ENCODE measurements at regions not wholly inside any gene's neighbourhood (a gene's known extent, or its start where the extent isn't known, plus 50 kb on each side); places are given as distances from the start of the nearest gene placed in this dataset.
"Not testable (repeated sequence)": the region's sequence is repeated elsewhere in the genome, so short reads cannot be mapped to it uniquely, and the experiment has no call there.

DNA sequence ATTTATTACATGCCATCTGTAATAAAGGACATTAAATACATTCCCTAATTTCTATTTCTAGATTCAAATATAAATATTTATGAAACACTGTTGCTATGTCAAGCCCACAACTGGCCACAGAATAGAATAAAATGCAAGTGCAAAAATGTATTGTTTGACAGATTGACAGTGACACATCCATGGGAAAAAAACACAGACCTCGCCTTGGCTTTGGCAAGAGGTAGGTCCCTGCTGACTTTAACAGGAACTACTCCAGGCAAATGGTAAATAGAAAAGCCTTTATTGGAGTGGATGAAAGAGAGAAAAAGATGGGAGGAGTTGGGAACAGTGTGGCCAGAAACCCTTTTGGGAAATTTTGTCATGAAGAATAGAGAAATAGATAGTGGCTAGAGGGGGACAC is 622.9 kb downstream of the UTRN start:
- H3K27me3 ChIP-seq (replicated peaks; ENCODE audit: control insufficient read depth, insufficient read depth, low read length, poor library complexity, severe bottlenecking) = no peaks in the 10 kb centered on the region
- H3K36me3 ChIP-seq (ENCODE audit: control insufficient read depth, insufficient read depth, low read length) = no peaks in the 10 kb centered on the region
- no peaks in the 10 kb centered on the region for H3K4me1 ChIP-seq (ENCODE audit: control insufficient read depth, insufficient read depth, low read length, poor library complexity, severe bottlenecking)
- H3K9me3 ChIP-seq (ENCODE audit: control insufficient read depth, low read length) = no peaks in the 10 kb centered on the region
- H3K4me3 ChIP-seq (ENCODE audit: insufficient read depth, low read depth, low read length, poor library complexity, severe bottlenecking) = no peak overlapping the region
- DNase-seq = no peak
- no peak overlapping the region for H3K27ac ChIP-seq (ENCODE audit: insufficient read depth, low read length, poor library complexity, severe bottlenecking)

DNA sequence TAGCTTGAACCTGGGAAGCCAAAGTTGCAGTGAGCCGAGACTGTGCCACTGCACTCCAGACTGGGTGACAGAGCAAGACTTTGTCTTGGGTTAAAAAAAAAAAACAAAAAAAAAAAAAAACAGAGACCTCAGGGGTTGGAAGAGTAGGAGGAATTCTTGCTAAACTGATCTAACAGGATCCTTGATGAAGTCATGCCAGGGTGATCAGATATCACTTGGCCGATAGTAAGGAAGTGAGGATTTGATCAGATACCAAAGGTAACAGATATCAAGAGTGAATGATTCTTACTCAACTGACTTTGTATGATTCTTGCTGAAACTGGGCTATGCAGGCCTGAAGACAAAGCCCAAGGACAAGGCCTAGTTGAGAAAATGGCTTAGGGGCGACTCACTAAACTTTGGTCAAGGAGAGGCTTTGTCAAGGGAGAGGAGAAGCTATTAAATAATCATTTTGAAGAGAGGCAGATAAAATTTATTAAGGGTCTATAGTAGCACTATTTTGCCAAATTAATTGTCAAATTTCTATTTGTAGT is 624.7 kb downstream of the UTRN start:
- no peak overlapping the region for H3K27ac ChIP-seq (ENCODE audit: insufficient read depth, low read length, poor library complexity, severe bottlenecking)
- no peak for DNase-seq
- H3K36me3 ChIP-seq (ENCODE audit: control insufficient read depth, insufficient read depth, low read length) = no peaks in the 10 kb centered on the region
- H3K4me1 ChIP-seq (ENCODE audit: control insufficient read depth, insufficient read depth, low read length, poor library complexity, severe bottlenecking) = no peaks in the 10 kb centered on the region
- H3K9me3 ChIP-seq (ENCODE audit: control insufficient read depth, low read length) = no peaks in the 10 kb centered on the region
- no peaks in the 10 kb centered on the region for H3K27me3 ChIP-seq (replicated peaks; ENCODE audit: control insufficient read depth, insufficient read depth, low read length, poor library complexity, severe bottlenecking)
- H3K4me3 ChIP-seq (ENCODE audit: insufficient read depth, low read depth, low read length, poor library complexity, severe bottlenecking) = no peak overlapping the region

DNA sequence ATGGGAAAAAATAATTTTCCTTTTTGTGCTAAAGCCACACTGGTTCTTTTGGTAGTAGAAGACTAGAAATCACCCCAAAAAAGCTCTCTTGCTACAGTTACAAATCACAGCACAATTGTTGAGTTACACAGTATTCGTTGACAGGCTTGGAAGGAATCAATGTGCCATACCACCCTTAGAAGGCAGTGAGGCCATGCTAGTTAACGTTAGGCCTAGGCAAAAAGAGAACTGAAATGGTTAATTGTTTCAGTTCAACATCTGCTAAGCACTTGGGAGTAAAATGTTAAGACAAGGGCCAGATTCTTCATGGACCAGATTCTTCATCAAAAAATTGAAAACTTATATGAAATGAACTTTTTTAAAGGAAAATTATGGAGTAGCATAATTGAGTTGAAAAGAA is 626.2 kb downstream of the UTRN start:
- Histone ChIP-seq H3K4me3 (ENCODE audit: insufficient read depth, low read depth, low read length, poor library complexity, severe bottlenecking) (no peak overlapping the region), H3K27ac (ENCODE audit: insufficient read depth, low read length, poor library complexity, severe bottlenecking) (no peak overlapping the region), H3K9me3 (ENCODE audit: control insufficient read depth, low read length) (no peaks in the 10 kb centered on the region)

DNA sequence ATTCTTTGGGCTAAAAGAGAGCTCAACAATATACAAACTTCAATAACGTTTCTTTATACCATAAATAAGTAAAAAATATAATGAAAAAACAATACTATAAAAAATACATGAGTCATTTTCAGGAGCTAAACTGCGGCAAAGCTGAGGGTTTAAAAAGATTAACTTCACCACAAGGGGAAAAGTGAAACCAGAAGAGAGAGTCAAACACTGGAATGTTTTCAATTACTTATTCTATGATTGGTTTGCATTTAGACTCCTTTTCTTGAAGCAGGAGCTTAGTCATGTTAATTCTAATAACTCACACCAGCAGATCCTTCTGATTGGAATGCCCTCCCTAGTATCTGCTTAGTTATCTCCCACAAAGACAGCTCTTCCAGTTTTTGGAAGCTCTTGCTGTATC is 627.3 kb downstream of the UTRN start:
- no peak overlapping the region for H3K27ac ChIP-seq (ENCODE audit: insufficient read depth, low read length, poor library complexity, severe bottlenecking)
- H3K4me1 ChIP-seq (ENCODE audit: control insufficient read depth, insufficient read depth, low read length, poor library complexity, severe bottlenecking) = no peaks in the 10 kb centered on the region
- no peaks in the 10 kb centered on the region for H3K9me3 ChIP-seq (ENCODE audit: control insufficient read depth, low read length)
- no peak for DNase-seq
- H3K36me3 ChIP-seq (ENCODE audit: control insufficient read depth, insufficient read depth, low read length) = no peaks in the 10 kb centered on the region
- no peak overlapping the region for H3K4me3 ChIP-seq (ENCODE audit: insufficient read depth, low read depth, low read length, poor library complexity, severe bottlenecking)
- H3K27me3 ChIP-seq (replicated peaks; ENCODE audit: control insufficient read depth, insufficient read depth, low read length, poor library complexity, severe bottlenecking) = no peaks in the 10 kb centered on the region

More for the DNA sequence above, 626.2 kb downstream of the UTRN start:
- DNase-seq = no peak
- no peaks in the 10 kb centered on the region for H3K4me1 ChIP-seq (ENCODE audit: control insufficient read depth, insufficient read depth, low read length, poor library complexity, severe bottlenecking)
- H3K27me3 ChIP-seq (replicated peaks; ENCODE audit: control insufficient read depth, insufficient read depth, low read length, poor library complexity, severe bottlenecking) = no peaks in the 10 kb centered on the region
- H3K36me3 ChIP-seq (ENCODE audit: control insufficient read depth, insufficient read depth, low read length) = no peaks in the 10 kb centered on the region

DNA sequence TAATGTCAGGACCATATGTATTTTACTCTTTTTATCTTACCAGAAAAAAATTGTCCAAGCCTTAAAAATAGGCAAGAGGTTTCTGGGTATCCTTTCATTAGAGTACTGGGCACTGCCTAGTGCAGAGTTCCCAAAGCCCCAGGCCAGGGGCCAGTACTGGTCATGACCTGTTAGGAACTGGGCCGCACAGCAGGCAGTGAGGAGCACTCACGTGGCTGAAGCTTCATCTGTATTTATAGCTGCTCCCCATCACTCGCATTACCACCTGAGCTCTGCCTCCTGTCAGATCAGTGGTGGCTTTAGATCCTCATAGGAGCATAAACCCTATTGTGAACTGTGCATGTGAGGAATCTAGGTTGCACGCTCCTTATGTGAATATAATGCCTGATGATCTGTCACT is 632.9 kb downstream of the UTRN start:
- no peaks in the 10 kb centered on the region for H3K9me3 ChIP-seq (ENCODE audit: control insufficient read depth, low read length)
- H3K4me3 ChIP-seq (ENCODE audit: insufficient read depth, low read depth, low read length, poor library complexity, severe bottlenecking) = no peak overlapping the region
- no peak for DNase-seq
- H3K4me1 ChIP-seq (ENCODE audit: control insufficient read depth, insufficient read depth, low read length, poor library complexity, severe bottlenecking) = no peaks in the 10 kb centered on the region
- H3K27me3 ChIP-seq (replicated peaks; ENCODE audit: control insufficient read depth, insufficient read depth, low read length, poor library complexity, severe bottlenecking) = no peaks in the 10 kb centered on the region
- H3K36me3 ChIP-seq (ENCODE audit: control insufficient read depth, insufficient read depth, low read length) = no peaks in the 10 kb centered on the region
- H3K27ac ChIP-seq (ENCODE audit: insufficient read depth, low read length, poor library complexity, severe bottlenecking) = no peak overlapping the region

DNA sequence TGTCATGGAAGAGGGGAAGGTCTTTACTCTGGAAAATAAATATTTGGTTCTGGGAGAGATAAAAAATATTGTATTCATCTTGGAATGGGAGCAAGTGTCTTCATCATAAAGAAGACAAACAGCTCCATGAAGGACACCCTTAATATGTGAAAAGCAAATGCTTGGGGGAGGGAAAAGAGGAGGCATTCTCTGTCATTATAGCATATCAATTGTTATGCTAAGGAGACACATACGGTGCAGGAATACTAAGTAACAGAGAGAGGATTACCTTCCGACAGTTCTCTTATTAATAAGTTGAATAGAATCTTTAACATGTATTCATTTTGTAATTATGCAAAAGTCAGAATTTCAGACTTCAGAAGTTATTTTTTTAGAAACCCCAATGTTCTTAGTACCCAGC is 634.4 kb downstream of the UTRN start:
- no peaks in the 10 kb centered on the region for H3K9me3 ChIP-seq (ENCODE audit: control insufficient read depth, low read length)
- no peak overlapping the region for H3K4me3 ChIP-seq (ENCODE audit: insufficient read depth, low read depth, low read length, poor library complexity, severe bottlenecking)
- H3K36me3 ChIP-seq (ENCODE audit: control insufficient read depth, insufficient read depth, low read length) = no peaks in the 10 kb centered on the region
- no peaks in the 10 kb centered on the region for H3K27me3 ChIP-seq (replicated peaks; ENCODE audit: control insufficient read depth, insufficient read depth, low read length, poor library complexity, severe bottlenecking)
- no peaks in the 10 kb centered on the region for H3K4me1 ChIP-seq (ENCODE audit: control insufficient read depth, insufficient read depth, low read length, poor library complexity, severe bottlenecking)
- DNase-seq = no peak
- no peak overlapping the region for H3K27ac ChIP-seq (ENCODE audit: insufficient read depth, low read length, poor library complexity, severe bottlenecking)

DNA sequence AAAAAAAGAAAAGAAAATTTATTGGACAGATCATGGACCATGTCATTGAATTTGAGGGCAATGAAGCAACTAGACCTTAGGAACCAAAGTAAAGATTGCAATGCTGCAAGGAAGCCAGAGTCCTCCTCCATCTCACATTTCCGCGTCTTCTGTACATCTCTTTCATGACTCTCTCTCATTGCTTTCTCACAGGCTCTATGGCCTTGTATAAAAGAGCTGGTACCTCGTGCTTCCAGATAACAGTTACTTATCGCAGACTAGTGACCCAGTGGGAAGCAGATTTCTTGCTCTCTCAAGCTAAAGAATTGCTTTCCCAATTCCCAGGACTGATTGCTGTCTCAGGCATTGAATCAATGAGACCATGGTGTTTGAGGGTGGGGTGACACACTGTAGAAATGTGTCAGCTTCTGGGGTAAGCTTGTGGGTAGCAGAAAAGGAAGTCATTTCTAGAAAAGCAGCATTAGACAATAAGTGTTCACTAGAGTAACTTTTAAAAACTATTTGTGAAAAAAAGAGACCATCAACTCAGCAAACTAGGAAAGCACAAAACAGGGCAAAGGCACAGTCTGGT is 635.3 kb downstream of the UTRN start:
- no peak for DNase-seq
- Histone ChIP-seq H3K4me3 (ENCODE audit: insufficient read depth, low read depth, low read length, poor library complexity, severe bottlenecking) (no peak overlapping the region), H3K27me3 (replicated peaks; ENCODE audit: control insufficient read depth, insufficient read depth, low read length, poor library complexity, severe bottlenecking) (no peaks in the 10 kb centered on the region), H3K4me1 (ENCODE audit: control insufficient read depth, insufficient read depth, low read length, poor library complexity, severe bottlenecking) (no peaks in the 10 kb centered on the region), H3K36me3 (ENCODE audit: control insufficient read depth, insufficient read depth, low read length) (no peaks in the 10 kb centered on the region), H3K9me3 (ENCODE audit: control insufficient read depth, low read length) (no peaks in the 10 kb centered on the region), H3K27ac (ENCODE audit: insufficient read depth, low read length, poor library complexity, severe bottlenecking) (no peak overlapping the region)

DNA sequence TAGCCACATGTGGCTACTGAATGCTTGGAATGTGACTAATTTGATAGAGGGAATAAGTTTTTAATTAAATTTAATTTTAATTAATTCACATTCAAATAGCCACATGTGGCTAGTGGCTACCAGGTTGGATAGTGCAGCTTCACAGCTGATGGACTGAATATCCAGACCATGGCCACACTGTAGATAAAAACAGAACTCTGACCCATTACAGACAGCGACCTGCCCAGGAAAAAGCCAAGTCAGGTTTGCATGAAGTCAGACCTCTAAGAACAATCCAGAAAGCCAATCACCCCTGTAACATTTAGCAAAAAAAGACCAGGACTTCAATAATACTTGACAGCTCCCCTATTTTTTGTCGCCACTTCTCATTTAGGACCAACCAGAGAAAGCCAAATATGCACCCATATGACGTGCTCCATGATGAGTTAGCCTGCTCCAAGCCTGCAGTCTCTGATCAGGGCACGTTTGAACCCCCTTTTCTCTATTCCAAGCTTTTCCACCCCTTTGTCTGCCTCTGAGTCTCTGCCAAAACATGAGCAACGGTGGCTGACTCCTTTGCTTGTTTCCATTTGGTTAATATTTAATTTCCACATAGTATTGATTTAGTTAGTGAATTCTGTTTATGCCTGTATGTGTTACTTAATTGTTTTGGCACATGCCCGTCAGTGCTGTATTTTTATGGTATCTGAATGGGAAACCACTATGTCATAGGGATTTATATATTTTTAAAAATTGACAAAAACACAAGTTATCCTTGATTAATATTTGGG is 636.3 kb downstream of the UTRN start:
- Histone ChIP-seq H3K36me3 (ENCODE audit: control insufficient read depth, insufficient read depth, low read length) (no peaks in the 10 kb centered on the region), H3K27me3 (replicated peaks; ENCODE audit: control insufficient read depth, insufficient read depth, low read length, poor library complexity, severe bottlenecking) (no peaks in the 10 kb centered on the region), H3K4me3 (ENCODE audit: insufficient read depth, low read depth, low read length, poor library complexity, severe bottlenecking) (no peak overlapping the region), H3K27ac (ENCODE audit: insufficient read depth, low read length, poor library complexity, severe bottlenecking) (no peak overlapping the region), H3K4me1 (ENCODE audit: control insufficient read depth, insufficient read depth, low read length, poor library complexity, severe bottlenecking) (no peaks in the 10 kb centered on the region), H3K9me3 (ENCODE audit: control insufficient read depth, low read length) (no peaks in the 10 kb centered on the region)
- no peak for DNase-seq

DNA sequence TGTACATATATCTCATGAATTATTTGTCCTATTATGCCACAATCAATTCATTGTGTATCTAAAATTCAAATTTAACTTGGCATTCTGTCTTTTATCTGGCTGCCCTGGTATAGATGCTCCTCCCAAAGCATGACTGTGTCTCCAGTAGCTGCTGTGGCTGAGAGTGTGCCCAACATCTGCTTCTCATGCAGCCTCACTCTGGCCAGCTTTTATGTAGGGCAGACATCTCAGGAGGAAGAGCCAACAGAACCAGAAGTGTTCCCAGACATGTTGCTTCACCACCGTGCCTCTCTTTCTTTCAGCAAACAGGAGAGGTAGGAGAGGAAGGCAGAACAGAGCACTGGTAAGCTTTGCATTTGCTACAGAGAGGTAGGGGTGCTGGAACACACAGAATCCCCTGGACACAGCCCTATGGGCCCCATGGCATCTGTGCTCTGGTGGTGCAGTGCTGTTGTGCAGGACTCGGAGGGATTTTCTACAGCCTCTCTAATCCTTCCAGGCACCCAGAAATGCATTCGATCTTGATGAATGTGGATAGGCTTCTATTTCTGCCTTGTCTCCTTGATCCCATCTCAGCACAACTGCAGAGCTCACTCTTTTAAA is 637.1 kb downstream of the UTRN start:
- no peak for DNase-seq
- H3K4me3 ChIP-seq (ENCODE audit: insufficient read depth, low read depth, low read length, poor library complexity, severe bottlenecking) = no peak overlapping the region
- no peaks in the 10 kb centered on the region for H3K4me1 ChIP-seq (ENCODE audit: control insufficient read depth, insufficient read depth, low read length, poor library complexity, severe bottlenecking)
- no peaks in the 10 kb centered on the region for H3K9me3 ChIP-seq (ENCODE audit: control insufficient read depth, low read length)
- no peaks in the 10 kb centered on the region for H3K27me3 ChIP-seq (replicated peaks; ENCODE audit: control insufficient read depth, insufficient read depth, low read length, poor library complexity, severe bottlenecking)
- H3K27ac ChIP-seq (ENCODE audit: insufficient read depth, low read length, poor library complexity, severe bottlenecking) = no peak overlapping the region
- H3K36me3 ChIP-seq (ENCODE audit: control insufficient read depth, insufficient read depth, low read length) = no peaks in the 10 kb centered on the region

DNA sequence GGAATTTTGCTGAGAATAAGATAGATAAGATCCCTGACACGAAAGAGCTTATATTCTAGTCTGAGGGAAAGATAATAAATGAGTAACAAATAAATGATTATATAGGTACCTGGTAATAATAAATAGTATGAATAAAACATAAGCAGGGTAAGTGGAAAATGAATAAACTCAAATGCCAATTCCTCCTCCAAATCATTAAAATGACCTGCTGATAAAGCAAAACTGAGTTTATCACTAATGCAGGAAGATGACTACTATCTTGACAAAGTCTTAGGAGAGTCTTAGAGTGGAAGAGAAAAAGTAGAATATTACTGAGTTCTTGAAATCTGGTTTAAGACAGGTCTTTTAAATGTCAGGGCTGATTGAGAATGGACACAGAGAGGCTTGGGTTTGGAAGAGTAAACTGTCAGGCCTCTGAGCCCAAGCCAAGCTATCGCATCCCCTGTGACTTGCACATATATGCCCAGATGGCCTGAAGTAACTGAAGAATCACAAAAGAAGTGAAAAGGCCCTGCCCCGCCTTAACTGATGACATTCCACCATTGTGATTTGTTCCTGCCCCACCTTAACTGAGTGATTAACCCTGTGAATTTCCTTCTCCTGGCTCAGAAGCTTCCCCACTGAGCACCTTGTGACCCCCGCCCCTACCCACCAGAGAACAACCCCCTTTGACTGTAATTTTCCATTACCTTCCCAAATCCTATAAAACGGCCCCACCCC is 637.8 kb downstream of the UTRN start:
- not testable (repeated sequence) for H3K4me1 ChIP-seq (ENCODE audit: control insufficient read depth, insufficient read depth, low read length, poor library complexity, severe bottlenecking); H3K4me3 ChIP-seq (ENCODE audit: insufficient read depth, low read depth, low read length, poor library complexity, severe bottlenecking); H3K9me3 ChIP-seq (ENCODE audit: control insufficient read depth, low read length); H3K36me3 ChIP-seq (ENCODE audit: control insufficient read depth, insufficient read depth, low read length); DNase-seq; H3K27me3 ChIP-seq (replicated peaks; ENCODE audit: control insufficient read depth, insufficient read depth, low read length, poor library complexity, severe bottlenecking); H3K27ac ChIP-seq (ENCODE audit: insufficient read depth, low read length, poor library complexity, severe bottlenecking)

Measured in effector memory CD4-positive, alpha-beta T cell (primary cell).